Loucy (cell line): ENCODE measurements at regions not wholly inside any gene's neighbourhood (a gene's known extent, or its start where the extent isn't known, plus 50 kb on each side); places are given as distances from the start of the nearest gene placed in this dataset.

ENCODE experiments used
- H2AFZ ChIP-seq: fragments of 200-600 bp; sonication (generic); 2 replicates; pipeline ENCODE4 v1.6.0; 2016; ENCODE audit warnings: antibody characterized with exemption, mild to moderate bottlenecking, low read length, moderate library complexity
- H3F3A ChIP-seq: fragments of 200-600 bp; 2 replicates; pipeline ENCODE4 v1.6.0; 2016; ENCODE audit warnings: antibody characterized with exemption, low read depth, mild to moderate bottlenecking
- H3K27me3 ChIP-seq: fragments of 200-600 bp; sonication (generic); 2 replicates; pipeline ENCODE4 v1.6.1; 2014; ENCODE audit warnings: low read length, mild to moderate bottlenecking; ENCODE audit not compliant: insufficient read depth, poor library complexity, severe bottlenecking
- H3K36me3 ChIP-seq: fragments of 200-600 bp; sonication (generic); 2 replicates; pipeline ENCODE4 v1.6.1; 2016; ENCODE audit warnings: low read length; ENCODE audit not compliant: insufficient read depth
- H3K4me1 ChIP-seq: fragments of 200-600 bp; sonication (generic); 2 replicates; pipeline ENCODE4 v1.5.1; 2014; ENCODE audit warnings: low read length, mild to moderate bottlenecking; ENCODE audit not compliant: insufficient read depth, poor library complexity, severe bottlenecking
- H3K4me2 ChIP-seq: fragments of 200-600 bp; sonication (generic); 2 replicates; pipeline ENCODE4 v1.6.0; 2014; ENCODE audit warnings: antibody characterized with exemption, low read length, low read depth, mild to moderate bottlenecking; ENCODE audit not compliant: poor library complexity, severe bottlenecking
- H3K4me3 ChIP-seq: fragments of 200-600 bp; sonication (generic); 2 replicates; pipeline ENCODE4 v1.5.1; 2014; ENCODE audit warnings: low read length, mild to moderate bottlenecking, mixed read lengths; ENCODE audit not compliant: poor library complexity, severe bottlenecking
- H3K79me2 ChIP-seq: fragments of 200-600 bp; sonication (generic); 2 replicates; pipeline ENCODE4 v1.6.1; 2014; ENCODE audit warnings: low read length; ENCODE audit not compliant: insufficient read depth
- H3K9ac ChIP-seq: fragments of 200-600 bp; sonication (generic); 2 replicates; pipeline ENCODE4 v1.6.0; 2014; ENCODE audit warnings: mild to moderate bottlenecking, low read depth, low read length, moderate library complexity; ENCODE audit not compliant: poor library complexity, severe bottlenecking
- H3K9me2 ChIP-seq: fragments of 200-600 bp; sonication (generic); replicated peaks from 2 replicates; pipeline ENCODE4 v1.6.1; 2016; ENCODE audit warnings: low read depth, low read length, mixed read lengths
- H3K9me3 ChIP-seq: fragments of 200-600 bp; sonication (generic); 2 replicates; pipeline ENCODE4 v1.6.1; 2014; ENCODE audit warnings: mild to moderate bottlenecking, antibody characterized with exemption, low read length, low read depth; ENCODE audit not compliant: insufficient read depth
- H4K20me1 ChIP-seq: fragments of 200-600 bp; sonication (generic); 2 replicates; pipeline ENCODE4 v1.6.0; 2014; ENCODE audit warnings: antibody characterized with exemption, low read length, mild to moderate bottlenecking; ENCODE audit not compliant: insufficient read depth, poor library complexity, severe bottlenecking
- EZH2phosphoT487 ChIP-seq: fragments of 200-600 bp; IDR thresholded peaks from 2 replicates; pipeline ENCODE4 v1.6.1; 2018; ENCODE audit warnings: antibody characterized with exemption, mild to moderate bottlenecking, moderate library complexity, borderline replicate concordance
- TF ChIP-seq, protein P1 (sequence below): fragments of 200-600 bp; sonication (generic); conservative IDR thresholded peaks from 2 replicates; pipeline ENCODE4 v1.5.1; 2014; ENCODE audit warnings: mild to moderate bottlenecking, antibody characterized with exemption, low read length

DNA sequence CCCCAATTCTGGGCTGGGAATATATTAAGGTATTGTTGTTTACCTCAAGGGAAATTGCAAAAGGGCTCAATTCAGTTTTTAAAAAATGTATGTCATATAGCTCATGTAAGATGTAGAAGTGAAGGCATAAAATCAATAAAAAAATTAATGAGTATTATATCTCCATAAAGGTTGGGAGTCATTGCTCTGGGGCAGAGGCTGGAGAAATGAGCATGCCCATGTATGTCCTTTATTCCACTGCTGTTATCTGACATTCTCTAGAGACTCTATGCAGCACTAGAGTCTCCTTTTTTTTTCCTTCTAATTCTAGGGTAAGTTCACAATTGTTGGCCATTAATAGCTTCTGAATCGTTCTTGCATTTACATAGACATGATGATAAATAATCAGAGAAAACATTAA, 394.8 kb downstream of the KLF12 start:
- Histone ChIP-seq H3K36me3 (no peaks in the 10 kb centered on the region), H4K20me1 (no peaks in the 10 kb centered on the region), H3K4me3 (no peak overlapping the region), H3K9me3 (no peaks in the 10 kb centered on the region), H3K27me3 (no peaks in the 10 kb centered on the region), H2AFZ (no peak overlapping the region), H3K79me2 (no peaks in the 10 kb centered on the region), H3F3A (no peaks in the 10 kb centered on the region), H3K9me2 (no peaks in the 10 kb centered on the region), H3K4me1 (no peaks in the 10 kb centered on the region), H3K9ac (no peak overlapping the region), H3K4me2 (no peak overlapping the region)
- TF ChIP-seq, protein P1, sequence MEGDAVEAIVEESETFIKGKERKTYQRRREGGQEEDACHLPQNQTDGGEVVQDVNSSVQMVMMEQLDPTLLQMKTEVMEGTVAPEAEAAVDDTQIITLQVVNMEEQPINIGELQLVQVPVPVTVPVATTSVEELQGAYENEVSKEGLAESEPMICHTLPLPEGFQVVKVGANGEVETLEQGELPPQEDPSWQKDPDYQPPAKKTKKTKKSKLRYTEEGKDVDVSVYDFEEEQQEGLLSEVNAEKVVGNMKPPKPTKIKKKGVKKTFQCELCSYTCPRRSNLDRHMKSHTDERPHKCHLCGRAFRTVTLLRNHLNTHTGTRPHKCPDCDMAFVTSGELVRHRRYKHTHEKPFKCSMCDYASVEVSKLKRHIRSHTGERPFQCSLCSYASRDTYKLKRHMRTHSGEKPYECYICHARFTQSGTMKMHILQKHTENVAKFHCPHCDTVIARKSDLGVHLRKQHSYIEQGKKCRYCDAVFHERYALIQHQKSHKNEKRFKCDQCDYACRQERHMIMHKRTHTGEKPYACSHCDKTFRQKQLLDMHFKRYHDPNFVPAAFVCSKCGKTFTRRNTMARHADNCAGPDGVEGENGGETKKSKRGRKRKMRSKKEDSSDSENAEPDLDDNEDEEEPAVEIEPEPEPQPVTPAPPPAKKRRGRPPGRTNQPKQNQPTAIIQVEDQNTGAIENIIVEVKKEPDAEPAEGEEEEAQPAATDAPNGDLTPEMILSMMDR = no peak
- no peak for TF ChIP-seq EZH2phosphoT487

DNA sequence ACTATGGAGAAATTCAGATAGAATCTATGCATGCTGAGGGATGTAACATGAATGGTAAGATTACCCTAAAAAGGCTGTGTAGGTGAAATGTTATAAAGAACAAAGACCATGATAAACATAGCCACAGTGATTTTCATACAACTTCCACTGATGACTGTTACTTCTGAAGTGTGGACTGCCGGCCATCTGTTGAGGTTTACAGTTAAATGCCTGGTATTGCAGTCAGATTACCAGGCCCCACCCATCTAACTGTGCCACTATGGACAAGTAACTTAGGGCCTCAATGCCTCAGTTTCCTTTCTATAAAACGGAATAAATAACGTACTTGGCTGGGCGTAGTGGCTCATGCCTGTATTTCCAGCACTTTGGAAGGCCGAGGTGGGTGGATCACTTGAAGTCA, 395.6 kb downstream of the KLF12 start:
- Histone ChIP-seq H3K36me3 (no peaks in the 10 kb centered on the region), H3K9me2 (no peaks in the 10 kb centered on the region), H3K79me2 (no peaks in the 10 kb centered on the region), H2AFZ (no peak overlapping the region), H3K4me2 (no peak overlapping the region), H3K9ac (no peak overlapping the region), H3K4me3 (no peak overlapping the region), H4K20me1 (no peaks in the 10 kb centered on the region), H3K27me3 (no peaks in the 10 kb centered on the region), H3F3A (no peaks in the 10 kb centered on the region), H3K4me1 (no peaks in the 10 kb centered on the region), H3K9me3 (no peaks in the 10 kb centered on the region)
- TF ChIP-seq EZH2phosphoT487 = no peak
- TF ChIP-seq, protein P1 = no peak

DNA sequence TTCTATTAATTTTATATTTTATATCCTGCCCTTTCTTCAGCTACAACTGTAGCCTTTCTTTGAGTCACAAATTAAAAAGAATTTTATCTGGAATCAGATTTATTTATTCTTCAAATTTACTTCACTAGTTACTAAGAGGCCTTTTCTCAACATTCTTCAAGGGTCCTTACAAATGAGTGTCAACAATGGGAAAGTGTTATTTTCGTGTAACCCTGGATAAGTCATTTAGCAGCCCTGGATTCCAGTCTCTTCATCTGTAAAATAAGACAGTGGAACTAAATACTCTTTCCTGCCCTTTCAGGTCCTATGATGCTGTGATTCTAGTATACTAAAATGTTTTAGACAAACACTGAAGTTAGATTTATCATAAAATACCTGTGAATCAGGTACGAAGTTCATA, 397.0 kb downstream of the KLF12 start:
- Histone ChIP-seq H3K9me3 (no peaks in the 10 kb centered on the region), H3K4me2 (no peak overlapping the region), H3K27me3 (no peaks in the 10 kb centered on the region), H3K36me3 (no peaks in the 10 kb centered on the region), H2AFZ (no peak overlapping the region), H3K9ac (no peak overlapping the region), H4K20me1 (no peaks in the 10 kb centered on the region), H3F3A (no peaks in the 10 kb centered on the region), H3K4me3 (no peak overlapping the region), H3K79me2 (no peaks in the 10 kb centered on the region), H3K9me2 (no peaks in the 10 kb centered on the region), H3K4me1 (no peaks in the 10 kb centered on the region)
- TF ChIP-seq, protein P1 = no peak
- no peak for TF ChIP-seq EZH2phosphoT487
